ENCODE measurements at regions not wholly inside any gene's neighbourhood (a gene's known extent, or its start where the extent isn't known, plus 50 kb on each side); places are given as distances from the start of the nearest gene placed in this dataset.
"Not testable (repeated sequence)": the region's sequence is repeated elsewhere in the genome, so short reads cannot be mapped to it uniquely, and the experiment has no call there.

- TF ChIP-seq POLR2AphosphoS5, CTCF, EP300, POLR2A (IDR thresholded peaks at IDR 0.05): not testable (repeated sequence)
Measured at GRCh38 chr20:30815027-30815576, 442.4 kb upstream of the DEFB115 start.
